ENCODE measurements at regions not wholly inside any gene's neighbourhood (a gene's known extent, or its start where the extent isn't known, plus 50 kb on each side); places are given as distances from the start of the nearest gene placed in this dataset.

GRCh38 chr2:150624001-150624401 lies 136.5 kb upstream of the RND3 start:
- Histone ChIP-seq H3F3A (replicated peaks; ENCODE audit: low read depth) (no peaks in the 10 kb centered on the region), H3K36me3 (ENCODE audit: insufficient read depth) (no peaks in the 10 kb centered on the region), H2AFZ (peak overlapping the region; percentile 89), H3K9me2 (ENCODE audit: insufficient read depth) (peaks cover 17% of the 10 kb centered on the region; the same call in 1 of the 2 replicates), H3K4me1 (ENCODE audit: insufficient read depth) (peaks cover 4% of the 10 kb centered on the region; the same call in 1 of the 2 replicates), H3K27ac (ENCODE audit: low read depth) (no peak overlapping the region), H3K27me3 (ENCODE audit: insufficient read depth) (no peaks in the 10 kb centered on the region), H4K20me1 (replicated peaks; ENCODE audit: insufficient read depth) (no peaks in the 10 kb centered on the region), H3K4me3 (no peak overlapping the region), H3K4me2 (no peak overlapping the region), H3K79me2 (replicated peaks; ENCODE audit: insufficient read depth) (no peaks in the 10 kb centered on the region)
- Mint-ChIP-seq H3K9me3 (no peaks in the 10 kb centered on the region; the same call in 2 of the 3 replicates), H3K27me3 (ENCODE audit: insufficient read depth, low read depth, poor library complexity) (peaks cover 7% of the 10 kb centered on the region), H3K27ac (no peak overlapping the region), H3K4me1 (peaks cover 2% of the 10 kb centered on the region; the same call in 2 of the 3 replicates), H3K4me3 (no peak overlapping the region), H3K36me3 (ENCODE audit: low read depth) (0 out of 3 replicates have a peak, but pooled peaks cover 3% of the 10 kb centered on the region)
- DNase-seq (ENCODE audit: low spot score) (no peak), ATAC-seq (no peak)
- TF ChIP-seq CREB1 (CRISPR knock-in tag; IDR thresholded peaks at IDR 0.05; ENCODE audit: low read depth) (no peak), EZH2 (IDR thresholded peaks at IDR 0.05; ENCODE audit: low read depth, unreplicated experiment) (no peak), JUNB (IDR thresholded peaks at IDR 0.05; ENCODE audit: unreplicated experiment) (no peak), POLR2AphosphoS5 (IDR thresholded peaks at IDR 0.05; ENCODE audit: low read depth) (no peak), REST (IDR thresholded peaks at IDR 0.05; ENCODE audit: unreplicated experiment) (no peak), ZNF114 (CRISPR knock-in tag; IDR thresholded peaks at IDR 0.05) (no peak), EZH2phosphoT487 (IDR thresholded peaks at IDR 0.05; ENCODE audit: unreplicated experiment) (no peak), ZNF331 (CRISPR knock-in tag; IDR thresholded peaks at IDR 0.05; ENCODE audit: low read depth) (no peak), STAT1 (IDR thresholded peaks at IDR 0.05; ENCODE audit: unreplicated experiment) (no peak), ZNF462 (CRISPR knock-in tag; IDR thresholded peaks at IDR 0.05) (no peak), NANOG (IDR thresholded peaks at IDR 0.05; ENCODE audit: borderline replicate concordance) (no peak), ETS1 (IDR thresholded peaks at IDR 0.05) (no peak)
- TF ChIP-seq, protein P1, sequence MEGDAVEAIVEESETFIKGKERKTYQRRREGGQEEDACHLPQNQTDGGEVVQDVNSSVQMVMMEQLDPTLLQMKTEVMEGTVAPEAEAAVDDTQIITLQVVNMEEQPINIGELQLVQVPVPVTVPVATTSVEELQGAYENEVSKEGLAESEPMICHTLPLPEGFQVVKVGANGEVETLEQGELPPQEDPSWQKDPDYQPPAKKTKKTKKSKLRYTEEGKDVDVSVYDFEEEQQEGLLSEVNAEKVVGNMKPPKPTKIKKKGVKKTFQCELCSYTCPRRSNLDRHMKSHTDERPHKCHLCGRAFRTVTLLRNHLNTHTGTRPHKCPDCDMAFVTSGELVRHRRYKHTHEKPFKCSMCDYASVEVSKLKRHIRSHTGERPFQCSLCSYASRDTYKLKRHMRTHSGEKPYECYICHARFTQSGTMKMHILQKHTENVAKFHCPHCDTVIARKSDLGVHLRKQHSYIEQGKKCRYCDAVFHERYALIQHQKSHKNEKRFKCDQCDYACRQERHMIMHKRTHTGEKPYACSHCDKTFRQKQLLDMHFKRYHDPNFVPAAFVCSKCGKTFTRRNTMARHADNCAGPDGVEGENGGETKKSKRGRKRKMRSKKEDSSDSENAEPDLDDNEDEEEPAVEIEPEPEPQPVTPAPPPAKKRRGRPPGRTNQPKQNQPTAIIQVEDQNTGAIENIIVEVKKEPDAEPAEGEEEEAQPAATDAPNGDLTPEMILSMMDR (conservative IDR thresholded peaks at IDR 0.05; ENCODE audit: low read depth in 2 of 2) = no peak

Data from GM23338 (cell line).